ENCODE measurements at regions not wholly inside any gene's neighbourhood (a gene's known extent, or its start where the extent isn't known, plus 50 kb on each side); places are given as distances from the start of the nearest gene placed in this dataset.
"Not testable (repeated sequence)": the region's sequence is repeated elsewhere in the genome, so short reads cannot be mapped to it uniquely, and the experiment has no call there.

DNA sequence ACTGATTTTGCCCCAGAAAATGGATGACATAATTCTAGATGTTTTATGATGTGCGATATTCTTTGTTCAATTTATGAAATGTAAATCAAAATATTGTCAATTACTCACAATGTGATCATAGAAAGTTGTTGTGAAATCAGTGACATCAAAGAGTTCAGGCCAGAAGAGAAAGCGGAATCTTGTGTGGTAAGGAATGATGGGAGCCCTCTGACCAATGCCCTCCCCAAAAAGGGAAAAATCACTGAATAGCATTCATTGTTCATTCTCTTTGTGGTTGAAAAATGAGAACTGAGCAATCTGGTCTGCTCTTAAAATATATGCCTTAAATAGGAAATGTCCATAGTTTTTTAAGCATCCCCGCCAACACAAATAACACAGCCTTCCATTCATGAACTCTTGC lies 247.1 kb upstream of the GRIK2 start:
- H3K36me3 ChIP-seq (ENCODE audit: control insufficient read depth, insufficient read depth, low read length) = no peaks in the 10 kb centered on the region
- no peak for DNase-seq
- Mint-ChIP-seq H3K27me3 (ENCODE audit: insufficient read depth, unreplicated experiment) (no peaks in the 10 kb centered on the region), H3K4me1 (ENCODE audit: low read depth, unreplicated experiment) (no peaks in the 10 kb centered on the region), H3K4me3 (ENCODE audit: unreplicated experiment) (no peak overlapping the region), H3K36me3 (ENCODE audit: insufficient read depth, unreplicated experiment) (no peaks in the 10 kb centered on the region), H3K27ac (ENCODE audit: unreplicated experiment) (no peak overlapping the region), H3K9me3 (ENCODE audit: unreplicated experiment) (no peaks in the 10 kb centered on the region)
- H3K4me1 ChIP-seq = no peaks in the 10 kb centered on the region
- intact Hi-C loops (cut with micrococcal nuclease; ENCODE audit: unreplicated experiment) = no loop called here
- BruUV-seq (replicated peaks) = no TSS peak
- ChIA-PET POLR2A (no interaction called here), CTCF (no interaction called here)
- no peaks in the 10 kb centered on the region for H3K9me3 ChIP-seq
- no peaks in the 10 kb centered on the region for H3K27me3 ChIP-seq (replicated peaks; ENCODE audit: control insufficient read depth, insufficient read depth, low read length)
- H3K4me3 ChIP-seq (ENCODE audit: low read depth, low read length) = no peak overlapping the region
- TF ChIP-seq CTCF (IDR thresholded peaks at IDR 0.05; ENCODE audit: insufficient read depth in 1 of 2, low read depth in 1 of 2, low read length in 1 of 2, severe bottlenecking in 1 of 2, unreplicated experiment in 1 of 2) = no peak

DNA sequence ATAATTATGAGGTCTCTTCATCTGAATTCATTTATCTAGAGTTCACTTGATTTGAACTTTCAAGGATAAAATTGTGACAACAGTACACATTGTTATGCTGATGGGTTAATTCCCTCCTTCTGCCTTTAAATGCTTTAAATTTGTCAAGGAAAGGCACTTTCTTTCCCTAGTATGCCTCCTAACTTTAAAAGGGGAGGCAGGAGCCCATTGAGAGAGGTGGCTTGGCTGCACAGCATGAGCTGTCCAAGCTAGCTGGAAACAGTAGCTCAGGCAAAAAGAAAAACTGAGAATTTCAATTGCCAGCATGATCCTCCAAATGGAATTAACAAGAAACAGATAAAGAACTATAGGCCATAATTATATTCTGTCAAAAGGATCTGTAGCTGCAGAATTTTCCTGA lies 243.3 kb upstream of the GRIK2 start:
- H3K4me3 ChIP-seq (ENCODE audit: low read depth, low read length) = no peak overlapping the region
- H3K27me3 ChIP-seq (replicated peaks; ENCODE audit: control insufficient read depth, insufficient read depth, low read length) = no peaks in the 10 kb centered on the region
- H3K27ac Mint-ChIP-seq (ENCODE audit: unreplicated experiment) = no peak overlapping the region
- no peak for TF ChIP-seq CTCF (IDR thresholded peaks at IDR 0.05; ENCODE audit: insufficient read depth in 1 of 2, low read depth in 1 of 2, low read length in 1 of 2, severe bottlenecking in 1 of 2, unreplicated experiment in 1 of 2)
- no TSS peak for BruUV-seq (replicated peaks)
- H3K36me3 Mint-ChIP-seq (ENCODE audit: insufficient read depth, unreplicated experiment) = no peaks in the 10 kb centered on the region
- no peaks in the 10 kb centered on the region for H3K9me3 ChIP-seq
- no peaks in the 10 kb centered on the region for H3K4me1 ChIP-seq
- POLR2A ChIA-PET = no interaction called here
- intact Hi-C loops (cut with micrococcal nuclease; ENCODE audit: unreplicated experiment) = no loop called here
- H3K4me3 Mint-ChIP-seq (ENCODE audit: unreplicated experiment) = no peak overlapping the region
- H3K9me3 Mint-ChIP-seq (ENCODE audit: unreplicated experiment) = no peaks in the 10 kb centered on the region
- H3K27me3 Mint-ChIP-seq (ENCODE audit: insufficient read depth, unreplicated experiment) = no peaks in the 10 kb centered on the region
- no peaks in the 10 kb centered on the region for H3K36me3 ChIP-seq (ENCODE audit: control insufficient read depth, insufficient read depth, low read length)
- DNase-seq = no peak
- H3K4me1 Mint-ChIP-seq (ENCODE audit: low read depth, unreplicated experiment) = no peaks in the 10 kb centered on the region
- CTCF ChIA-PET = no interaction called here

DNA sequence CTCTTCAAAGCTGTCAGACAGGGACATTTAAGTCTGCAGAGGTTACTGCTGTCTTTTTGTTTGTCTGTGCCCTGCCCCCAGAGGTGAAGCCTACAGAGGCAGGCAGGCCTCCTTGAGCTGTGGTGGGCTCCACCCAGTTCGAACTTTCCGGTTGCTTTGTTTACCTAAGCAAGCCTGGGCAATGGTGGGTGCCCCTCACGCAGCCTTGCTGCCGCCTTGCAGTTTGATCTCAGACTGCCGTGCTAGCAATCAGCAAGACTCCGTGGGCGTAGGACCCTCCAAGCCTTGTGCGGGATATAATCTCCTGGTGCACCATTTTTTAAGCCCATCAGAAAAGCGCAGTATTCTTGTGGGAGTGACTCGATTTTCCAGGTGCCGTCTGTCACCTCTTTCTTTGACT lies 235.9 kb upstream of the GRIK2 start:
- CTCF ChIA-PET; H3K36me3 ChIP-seq (ENCODE audit: control insufficient read depth, insufficient read depth, low read length); H3K9me3 ChIP-seq; H3K4me3 Mint-ChIP-seq (ENCODE audit: unreplicated experiment); POLR2A ChIA-PET; H3K4me3 ChIP-seq (ENCODE audit: low read depth, low read length); H3K27ac Mint-ChIP-seq (ENCODE audit: unreplicated experiment); intact Hi-C loops (cut with micrococcal nuclease; ENCODE audit: unreplicated experiment); BruUV-seq (replicated peaks); H3K36me3 Mint-ChIP-seq (ENCODE audit: insufficient read depth, unreplicated experiment); H3K4me1 Mint-ChIP-seq (ENCODE audit: low read depth, unreplicated experiment); H3K4me1 ChIP-seq; DNase-seq; H3K27me3 ChIP-seq (replicated peaks; ENCODE audit: control insufficient read depth, insufficient read depth, low read length); H3K9me3 Mint-ChIP-seq (ENCODE audit: unreplicated experiment); H3K27me3 Mint-ChIP-seq (ENCODE audit: insufficient read depth, unreplicated experiment): not testable (repeated sequence)

- Mint-ChIP-seq H3K9me3 (ENCODE audit: unreplicated experiment) (no peaks in the 10 kb centered on the region), H3K27me3 (ENCODE audit: insufficient read depth, unreplicated experiment) (peaks cover 3% of the 10 kb centered on the region), H3K4me3 (ENCODE audit: unreplicated experiment) (no peak overlapping the region), H3K4me1 (ENCODE audit: low read depth, unreplicated experiment) (no peaks in the 10 kb centered on the region), H3K36me3 (ENCODE audit: insufficient read depth, unreplicated experiment) (no peaks in the 10 kb centered on the region), H3K27ac (ENCODE audit: unreplicated experiment) (no peak overlapping the region)
- H3K36me3 ChIP-seq (ENCODE audit: control insufficient read depth, insufficient read depth, low read length) = no peaks in the 10 kb centered on the region
- H3K4me3 ChIP-seq (ENCODE audit: low read depth, low read length) = no peak overlapping the region
- ChIA-PET POLR2A (no interaction called here), CTCF (interaction anchor here (0.6 kb wide), 1 partner anchor 84 kb away, joined by 4 read pairs; no protein-coding TSS in a partner anchor)
- no peaks in the 10 kb centered on the region for H3K9me3 ChIP-seq
- no peak for DNase-seq
- no peaks in the 10 kb centered on the region for H3K27me3 ChIP-seq (replicated peaks; ENCODE audit: control insufficient read depth, insufficient read depth, low read length)
- no TSS peak for BruUV-seq (replicated peaks)
- intact Hi-C loops (cut with micrococcal nuclease; ENCODE audit: unreplicated experiment) = no loop called here
- TF ChIP-seq CTCF (IDR thresholded peaks at IDR 0.05; ENCODE audit: insufficient read depth in 1 of 2, low read depth in 1 of 2, low read length in 1 of 2, severe bottlenecking in 1 of 2, unreplicated experiment in 1 of 2) = no peak
- no peaks in the 10 kb centered on the region for H3K4me1 ChIP-seq
Measured at GRCh38 chr6:101163611-101164010, 229.9 kb upstream of the GRIK2 start.

Data from Caco-2 (cell line).